HepG2 (cell line): ENCODE measurements at regions not wholly inside any gene's neighbourhood (a gene's known extent, or its start where the extent isn't known, plus 50 kb on each side); places are given as distances from the start of the nearest gene placed in this dataset.

Source experiments
- ATAC-seq: fragments of 200-7000 bp; cut with Tn5 transposase; 3 replicates; pipeline ENCODE4 v1.9.1; 2020; ENCODE audit warnings: mild to moderate bottlenecking, moderate library complexity
- BruUV-seq: library from RNA; stranded (reverse); fragments of 400-500 nt; replicated peaks from 2 replicates; lab custom pipeline; 2021; lab: Mats Ljungman, UMichigan
- CTCF ChIA-PET: fragments of 300-600 bp; formaldehyde crosslinking; extraction: SDS; loops from one replicate; lab custom pipeline; 2021; ENCODE audit warnings: low total read pairs, inconsistent platforms, low intra/inter-chr PET ratio; lab: Yijun Ruan, JAX
- POLR2A ChIA-PET: fragments of 350-600 bp; sonication (Branson Sonifier 250); formaldehyde crosslinking; loops from one replicate; lab custom pipeline; 2020; ENCODE audit warnings: antibody characterized with exemption, inconsistent platforms; lab: Yijun Ruan, JAX
- DNase-seq: peaks from one replicate; pipeline ENCODE4 v3.0.0-alpha.2; 2015; ENCODE audit warnings: low spot score
- FAIRE-seq: peaks from 3 replicates; lab custom pipeline; 2011; peaks lifted over from hg19 to GRCh38; lab: Jason Lieb, UNC
- H2AFZ ChIP-seq: one replicate; pipeline ENCODE4 v1.6.1; 2011; ENCODE audit warnings: low read length, inconsistent platforms
- H3K27ac ChIP-seq: fragments of 300-600 bp; 3 replicates; pipeline ENCODE4 v1.8.0; 2011; ENCODE audit warnings: mixed run types, mild to moderate bottlenecking, mixed read lengths, low read length, inconsistent platforms; ENCODE audit not compliant: insufficient read depth; ENCODE audit errors: extremely low read length
- H3K27me3 ChIP-seq, 2 experiments: fragments of 200-600 bp in 1 of 2; 2 replicates in 1 of 2; 3 replicates in 1 of 2; pipeline versions ENCODE4 v1.6.0 to v1.8.0; 2011; ENCODE audit warnings: low read length in 2 of 2, mild to moderate bottlenecking in 2 of 2, moderate library complexity in 2 of 2, inconsistent platforms in 1 of 2; ENCODE audit not compliant: insufficient read depth in 2 of 2, control insufficient read depth in 1 of 2
- H3K36me3 ChIP-seq, 2 experiments: fragments of 200-600 bp in 1 of 2; replicated peaks in 1 of 2; 2 replicates in 1 of 2; 3 replicates in 1 of 2; pipeline versions ENCODE4 v1.5.1 to v1.8.0; 2011; ENCODE audit warnings: low read length in 2 of 2, inconsistent platforms in 1 of 2; ENCODE audit not compliant: insufficient read depth in 2 of 2, control insufficient read depth in 1 of 2
- H3K4me1 ChIP-seq: 2 replicates; pipeline ENCODE4 v1.5.1; 2012; ENCODE audit warnings: low read length, inconsistent platforms; ENCODE audit not compliant: insufficient read depth
- H3K4me2 ChIP-seq: 2 replicates; pipeline ENCODE4 v1.6.0; 2011; ENCODE audit warnings: low read depth, low read length, inconsistent platforms
- H3K4me3 ChIP-seq, 3 experiments: fragments of 200-600 bp in 1 of 3; sonication (generic), shearing (Covaris generic) in 1 of 3; replicated peaks in 1 of 3; 2 replicates each; pipeline ENCODE4 v1.5.1; 2011 to 2016; ENCODE audit warnings: low read length in 3 of 3, inconsistent platforms in 2 of 3, low read depth in 2 of 3, mild to moderate bottlenecking in 2 of 3, control low read depth in 1 of 3, mixed read lengths in 1 of 3; ENCODE audit not compliant: insufficient read depth in 1 of 3
- H3K79me2 ChIP-seq: one replicate; pipeline ENCODE4 v1.6.1; 2011; ENCODE audit warnings: low read length, inconsistent platforms; ENCODE audit not compliant: insufficient read depth
- H3K9ac ChIP-seq: 2 replicates; pipeline ENCODE4 v1.6.0; 2011; ENCODE audit warnings: mild to moderate bottlenecking, low read depth, low read length, inconsistent platforms; ENCODE audit not compliant: insufficient read depth
- H3K9me3 ChIP-seq: 2 replicates; pipeline ENCODE4 v1.5.1; 2012; ENCODE audit warnings: mild to moderate bottlenecking, low read length
- H4K20me1 ChIP-seq: 2 replicates; pipeline ENCODE4 v1.6.0; 2011; ENCODE audit warnings: inconsistent platforms, mild to moderate bottlenecking, low read length, moderate library complexity; ENCODE audit not compliant: insufficient read depth
- CENPT ChIP-seq: sonication (generic); formaldehyde crosslinking; IDR thresholded peaks from 2 replicates; pipeline ENCODE4 v1.8.0; 2022; ENCODE audit warnings: low read depth, mild to moderate bottlenecking, moderate library complexity, missing genetic modification reagents
- EP300 ChIP-seq, 3 experiments: sonication (generic) in 1 of 3; formaldehyde crosslinking in 1 of 3; IDR thresholded peaks; 2 replicates each; pipeline versions ENCODE4 v1.5.1 to v1.6.1; 2011 to 2020; ENCODE audit warnings: low read depth in 2 of 3, low read length in 2 of 3, borderline replicate concordance in 1 of 3, improper control_type of control experiment in 1 of 3, mild to moderate bottlenecking in 1 of 3, missing genetic modification reagents in 1 of 3, moderate library complexity in 1 of 3
- ESRRA ChIP-seq: sonication (generic); formaldehyde crosslinking; IDR thresholded peaks from 2 replicates; pipeline ENCODE4 v1.5.1; 2020; ENCODE audit warnings: mild to moderate bottlenecking, low read depth, missing genetic modification reagents
- MAZ ChIP-seq, 2 experiments: sonication (generic) in 1 of 2; formaldehyde crosslinking in 1 of 2; IDR thresholded peaks; 2 replicates each; pipeline versions ENCODE4 v1.5.0 to v1.6.1; 2012 to 2020; ENCODE audit warnings: low read depth in 2 of 2, mild to moderate bottlenecking in 2 of 2, borderline replicate concordance in 1 of 2, improper control_type of control experiment in 1 of 2, low read length in 1 of 2, missing genetic modification reagents in 1 of 2, moderate library complexity in 1 of 2
- PHF21A ChIP-seq: sonication (generic); formaldehyde crosslinking; IDR thresholded peaks from 2 replicates; pipeline ENCODE4 v1.5.0; 2020; ENCODE audit warnings: mild to moderate bottlenecking, missing genetic modification reagents
- PPARG ChIP-seq: conservative IDR thresholded peaks from 2 replicates; pipeline ENCODE4 v1.6.1; 2016; ENCODE audit warnings: missing biosample characterization, missing genetic modification reagents
- PRDM10 ChIP-seq: sonication (generic); formaldehyde crosslinking; IDR thresholded peaks from 2 replicates; pipeline ENCODE4 v1.4.0; 2020; ENCODE audit warnings: low read depth, missing genetic modification reagents
- ZNF687 ChIP-seq: sonication (generic); formaldehyde crosslinking; IDR thresholded peaks from 2 replicates; pipeline ENCODE4 v1.5.1; 2020; ENCODE audit warnings: mild to moderate bottlenecking, missing genetic modification reagents, moderate library complexity
- WGBS: methylation state at CpG from one replicate; pipeline ENCODE4 v1.1.6; 2017; ENCODE audit warnings: low lambda C conversion rate; 5-methylcytosine and 5-hydroxymethylcytosine counted together
- in situ Hi-C: cut with HindIII; loops from 2 replicates; pipeline ENCODE4 v1.10.0; 2017; ENCODE audit warnings: low pct_unique_long_range_greater_than_20kb; ENCODE audit not compliant: extremely low pct_ligation_motif_present
- intact Hi-C: fragments of 100-400 bp; cut with micrococcal nuclease; formaldehyde crosslinking; loops from one replicate; pipeline ENCODE4 v1.10.0; 2022; ENCODE audit not compliant: unreplicated experiment

- no peak for ATAC-seq
- no peak for FAIRE-seq
- no peak overlapping the region for H3K9ac ChIP-seq
- no peak overlapping the region for H3K27ac ChIP-seq
- H3K27me3 ChIP-seq: no peaks in the 10 kb centered on the region; a peak in 1 of 5 replicates
- no peak overlapping the region for H3K4me3 ChIP-seq
- 89% methylated on average over 14 of the region's 18 CpGs for WGBS
- no peaks in the 10 kb centered on the region for H4K20me1 ChIP-seq
- peaks cover 76% of the 10 kb centered on the region for H3K4me1 ChIP-seq
- TF ChIP-seq PPARG (CRISPR knock-in tag) (no peak), PHF21A (CRISPR knock-in tag) (no peak), MAZ (IDR thresholded peaks at IDR 0.05; ENCODE audit: borderline replicate concordance, low read depth, low read length) (no peak), MAZ (CRISPR knock-in tag; IDR thresholded peaks at IDR 0.05; ENCODE audit: low read depth) (no peak), ZNF687 (peak; percentile 16; the same call in 1 of the 2 replicates), ESRRA (CRISPR knock-in tag) (no peak), CENPT (no peak), EP300 (IDR thresholded peaks at IDR 0.05; ENCODE audit: low read depth in 2 of 2, low read length in 2 of 2) (no peak), EP300 (CRISPR knock-in tag; IDR thresholded peaks at IDR 0.05; ENCODE audit: borderline replicate concordance) (no peak), PRDM10 (CRISPR knock-in tag) (no peak)
- no peak for DNase-seq
- BruUV-seq: no TSS peak
- no peak overlapping the region for H2AFZ ChIP-seq
- in situ Hi-C loops: no loop called here
- no peaks in the 10 kb centered on the region for H3K36me3 ChIP-seq
- ChIA-PET CTCF (no interaction called here), POLR2A (no interaction called here)
- intact Hi-C loops: no loop called here
- H3K79me2 ChIP-seq: no peaks in the 10 kb centered on the region
- H3K9me3 ChIP-seq: no peaks in the 10 kb centered on the region
- no peak overlapping the region for H3K4me2 ChIP-seq
These were observed 180.0 kb downstream of the ETS2 start for GRCh38 chr21:38985568-38986378.
